Vagina (tissue), 2 donors: ENCODE measurements at regions not wholly inside any gene's neighbourhood (a gene's known extent, or its start where the extent isn't known, plus 50 kb on each side); places are given as distances from the start of the nearest gene placed in this dataset.

Source experiments
- CTCF ChIP-seq, 3 experiments: fragments of 450-650 bp in 2 of 3; fragments of 200-600 bp in 1 of 3; sonication (generic) in 1 of 3; IDR thresholded peaks; one replicate each; pipeline ENCODE4 v1.5.1; 2017 to 2019; ENCODE audit warnings: antibody characterized with exemption in 3 of 3, mild to moderate bottlenecking in 2 of 3, moderate library complexity in 2 of 3
- POLR2A ChIP-seq, 2 donors: fragments of 450-650 bp; IDR thresholded peaks; one replicate each; pipeline ENCODE4 v1.6.1; 2017; ENCODE audit warnings: antibody characterized with exemption in 2 of 2, mild to moderate bottlenecking in 2 of 2, moderate library complexity in 2 of 2

GRCh38 chr3:4218456-4219226 is 84.5 kb upstream of the SETMAR start:
- no peak for TF ChIP-seq POLR2A (IDR thresholded peaks at IDR 0.05)
- no peak for TF ChIP-seq CTCF (IDR thresholded peaks at IDR 0.05)
